ENCODE measurements at regions not wholly inside any gene's neighbourhood (a gene's known extent, or its start where the extent isn't known, plus 50 kb on each side); places are given as distances from the start of the nearest gene placed in this dataset.

DNA sequence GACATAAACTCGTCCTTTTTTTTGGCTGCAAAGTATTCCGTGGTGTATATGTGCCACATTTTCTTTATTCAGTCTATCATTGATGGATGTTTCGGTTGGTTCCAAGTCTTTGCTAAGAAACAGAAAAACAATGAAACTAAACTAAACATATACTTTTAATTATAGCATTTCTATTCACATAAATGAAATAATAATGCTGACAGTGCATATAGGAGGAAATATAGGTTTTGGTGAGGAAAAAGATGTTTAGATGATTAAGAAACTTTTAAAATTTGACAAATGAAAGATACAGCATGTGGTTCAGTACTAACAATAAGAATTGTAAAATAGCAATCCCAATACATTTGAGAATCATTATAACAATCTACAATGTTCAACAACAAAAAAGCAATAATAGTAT lies 1094.5 kb upstream of the CDH6 start:
- Histone ChIP-seq H2AFZ (ENCODE audit: low read depth) (no peak overlapping the region), H3K36me3 (ENCODE audit: insufficient read depth) (no peaks in the 10 kb centered on the region), H3K4me1 (ENCODE audit: low read depth, poor library complexity, severe bottlenecking) (no peaks in the 10 kb centered on the region), H4K20me1 (ENCODE audit: insufficient read depth) (no peaks in the 10 kb centered on the region), H3K27ac (no peak overlapping the region), H3K4me3 (IDR thresholded peaks at IDR 0.05; ENCODE audit: insufficient read depth, low read depth, low read length) (no peak overlapping the region), H3K79me2 (ENCODE audit: insufficient read depth, low read depth) (no peaks in the 10 kb centered on the region), H3K9ac (no peak overlapping the region), H3K4me2 (no peak overlapping the region), H3K27me3 (ENCODE audit: insufficient read depth, low read depth) (no peaks in the 10 kb centered on the region)
- TF ChIP-seq, protein P1, sequence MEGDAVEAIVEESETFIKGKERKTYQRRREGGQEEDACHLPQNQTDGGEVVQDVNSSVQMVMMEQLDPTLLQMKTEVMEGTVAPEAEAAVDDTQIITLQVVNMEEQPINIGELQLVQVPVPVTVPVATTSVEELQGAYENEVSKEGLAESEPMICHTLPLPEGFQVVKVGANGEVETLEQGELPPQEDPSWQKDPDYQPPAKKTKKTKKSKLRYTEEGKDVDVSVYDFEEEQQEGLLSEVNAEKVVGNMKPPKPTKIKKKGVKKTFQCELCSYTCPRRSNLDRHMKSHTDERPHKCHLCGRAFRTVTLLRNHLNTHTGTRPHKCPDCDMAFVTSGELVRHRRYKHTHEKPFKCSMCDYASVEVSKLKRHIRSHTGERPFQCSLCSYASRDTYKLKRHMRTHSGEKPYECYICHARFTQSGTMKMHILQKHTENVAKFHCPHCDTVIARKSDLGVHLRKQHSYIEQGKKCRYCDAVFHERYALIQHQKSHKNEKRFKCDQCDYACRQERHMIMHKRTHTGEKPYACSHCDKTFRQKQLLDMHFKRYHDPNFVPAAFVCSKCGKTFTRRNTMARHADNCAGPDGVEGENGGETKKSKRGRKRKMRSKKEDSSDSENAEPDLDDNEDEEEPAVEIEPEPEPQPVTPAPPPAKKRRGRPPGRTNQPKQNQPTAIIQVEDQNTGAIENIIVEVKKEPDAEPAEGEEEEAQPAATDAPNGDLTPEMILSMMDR (conservative IDR thresholded peaks at IDR 0.05; ENCODE audit: low read depth, low read length): no peak

GRCh38 chr5:30092548-30092947 lies 1100.9 kb upstream of the CDH6 start:
- Histone ChIP-seq H3K4me2 (no peak overlapping the region), H3K79me2 (ENCODE audit: insufficient read depth, low read depth) (no peaks in the 10 kb centered on the region), H3K4me1 (ENCODE audit: low read depth, poor library complexity, severe bottlenecking) (no peaks in the 10 kb centered on the region), H3K36me3 (ENCODE audit: insufficient read depth) (no peaks in the 10 kb centered on the region), H3K4me3 (IDR thresholded peaks at IDR 0.05; ENCODE audit: insufficient read depth, low read depth, low read length) (no peak overlapping the region), H4K20me1 (ENCODE audit: insufficient read depth) (no peaks in the 10 kb centered on the region), H3K27me3 (ENCODE audit: insufficient read depth, low read depth) (no peaks in the 10 kb centered on the region), H3K27ac (no peak overlapping the region), H3K9ac (no peak overlapping the region), H2AFZ (ENCODE audit: low read depth) (no peak overlapping the region)
- TF ChIP-seq, protein P1 (conservative IDR thresholded peaks at IDR 0.05; ENCODE audit: low read depth, low read length): no peak

- no peak overlapping the region for H3K27ac ChIP-seq
- H4K20me1 ChIP-seq (ENCODE audit: insufficient read depth): no peaks in the 10 kb centered on the region
- no peak overlapping the region for H3K4me2 ChIP-seq
- no peak overlapping the region for H3K9ac ChIP-seq
- no peaks in the 10 kb centered on the region for H3K27me3 ChIP-seq (ENCODE audit: insufficient read depth, low read depth)
- TF ChIP-seq, protein P1 (conservative IDR thresholded peaks at IDR 0.05; ENCODE audit: low read depth, low read length): no peak
- no peaks in the 10 kb centered on the region for H3K36me3 ChIP-seq (ENCODE audit: insufficient read depth)
- no peak overlapping the region for H2AFZ ChIP-seq (ENCODE audit: low read depth)
- no peaks in the 10 kb centered on the region for H3K79me2 ChIP-seq (ENCODE audit: insufficient read depth, low read depth)
- no peaks in the 10 kb centered on the region for H3K4me1 ChIP-seq (ENCODE audit: low read depth, poor library complexity, severe bottlenecking)
- H3K4me3 ChIP-seq (IDR thresholded peaks at IDR 0.05; ENCODE audit: insufficient read depth, low read depth, low read length): no peak overlapping the region
These were observed 1123.8 kb upstream of the CDH6 start for GRCh38 chr5:30069441-30070263.

- H2AFZ ChIP-seq (ENCODE audit: low read depth): no peak overlapping the region
These were observed 1130.0 kb upstream of the CDH6 start for GRCh38 chr5:30063503-30063902.

More at GRCh38 chr5:30063503-30063902, 1130.0 kb upstream of the CDH6 start:
- no peaks in the 10 kb centered on the region for H3K4me1 ChIP-seq (ENCODE audit: low read depth, poor library complexity, severe bottlenecking)
- no peak overlapping the region for H3K4me3 ChIP-seq (IDR thresholded peaks at IDR 0.05; ENCODE audit: insufficient read depth, low read depth, low read length)
- H3K4me2 ChIP-seq: no peak overlapping the region
- no peaks in the 10 kb centered on the region for H3K27me3 ChIP-seq (ENCODE audit: insufficient read depth, low read depth)
- H3K36me3 ChIP-seq (ENCODE audit: insufficient read depth): no peaks in the 10 kb centered on the region
- no peaks in the 10 kb centered on the region for H4K20me1 ChIP-seq (ENCODE audit: insufficient read depth)
- no peak overlapping the region for H3K27ac ChIP-seq
- no peak overlapping the region for H3K9ac ChIP-seq
- no peaks in the 10 kb centered on the region for H3K79me2 ChIP-seq (ENCODE audit: insufficient read depth, low read depth)
- TF ChIP-seq, protein P1 (conservative IDR thresholded peaks at IDR 0.05; ENCODE audit: low read depth, low read length): no peak
